ENCODE measurements at regions not wholly inside any gene's neighbourhood (a gene's known extent, or its start where the extent isn't known, plus 50 kb on each side); places are given as distances from the start of the nearest gene placed in this dataset.

DNA sequence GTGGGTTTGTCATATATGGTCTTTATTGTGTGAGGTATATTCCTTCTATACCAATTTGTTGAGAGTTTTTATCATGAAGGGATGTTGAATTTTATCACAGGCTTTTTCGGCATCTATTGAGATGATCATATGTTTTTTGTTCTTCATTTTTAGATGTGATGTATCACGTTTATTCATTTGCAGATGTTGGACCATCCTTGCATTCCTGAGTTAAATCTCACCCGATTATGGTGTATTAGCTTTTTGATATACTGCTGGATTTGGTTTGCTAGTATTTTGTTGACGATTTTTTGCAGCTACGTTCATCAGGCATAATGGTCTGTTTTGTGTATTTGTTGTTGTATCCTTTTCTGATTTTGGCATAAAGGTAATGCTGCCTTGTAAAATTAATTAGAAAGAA lies 311.0 kb downstream of the PTEN start:
- no peaks in the 10 kb centered on the region for H3K4me1 ChIP-seq (ENCODE audit: control insufficient read depth in 3 of 3, insufficient read depth in 2 of 3, low read depth in 1 of 3, low read length in 2 of 3)
- H3K27ac ChIP-seq (ENCODE audit: low read depth in 1 of 3, low read length in 2 of 3) = no peak overlapping the region
- WGBS, 3 donors = 93 to 98% (median 94%) methylated on average over 5 of the region's 5 CpGs

DNA sequence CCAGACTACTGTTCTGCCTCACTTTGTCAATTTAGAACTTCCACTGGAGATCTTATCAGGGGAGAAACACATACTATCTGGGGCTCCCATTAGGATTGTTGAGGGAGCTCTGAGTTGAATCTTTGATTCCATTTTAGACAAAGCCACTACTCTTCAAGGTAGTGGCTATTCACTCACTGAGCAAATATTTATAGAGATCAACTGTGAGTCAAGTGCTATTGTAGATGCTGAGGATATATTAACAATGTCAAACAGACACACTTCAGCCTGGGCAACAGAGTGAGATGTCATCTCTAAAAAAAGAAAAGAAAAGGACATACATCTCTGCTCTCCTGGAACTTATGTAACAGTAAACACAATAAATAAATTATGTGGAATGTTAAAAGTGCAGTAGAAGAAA lies 315.3 kb downstream of the PTEN start:
- Histone ChIP-seq H3K9me3 (ENCODE audit: control insufficient read depth in 2 of 2, insufficient read depth in 1 of 2, low read depth in 1 of 2, low read length in 1 of 2) (peaks cover 0 to 4% of the 10 kb centered on the region in 2 donors), H3K27me3 (ENCODE audit: control insufficient read depth in 3 of 3, insufficient read depth in 3 of 3, low read length in 3 of 3) (no peaks in the 10 kb centered on the region), H3K4me3 (ENCODE audit: low read depth in 1 of 3, low read length in 3 of 3) (no peak overlapping the region), H3K36me3 (ENCODE audit: control insufficient read depth in 3 of 3, insufficient read depth in 2 of 3, low read depth in 1 of 3, low read length in 3 of 3) (no peaks in the 10 kb centered on the region), H3K27ac (ENCODE audit: low read depth in 1 of 3, low read length in 2 of 3) (no peak overlapping the region), H3K4me1 (ENCODE audit: control insufficient read depth in 3 of 3, insufficient read depth in 2 of 3, low read depth in 1 of 3, low read length in 2 of 3) (no peaks in the 10 kb centered on the region)
- FAIRE-seq (no peak), DNase-seq (no peak)

More for the DNA sequence above, 311.0 kb downstream of the PTEN start:
- DNase-seq = no peak
- Histone ChIP-seq H3K27me3 (ENCODE audit: control insufficient read depth in 3 of 3, insufficient read depth in 3 of 3, low read length in 3 of 3) (no peaks in the 10 kb centered on the region), H3K9me3 (ENCODE audit: control insufficient read depth in 2 of 2, insufficient read depth in 1 of 2, low read depth in 1 of 2, low read length in 1 of 2) (peaks cover 0 to 4% of the 10 kb centered on the region in 2 donors), H3K36me3 (ENCODE audit: control insufficient read depth in 3 of 3, insufficient read depth in 2 of 3, low read depth in 1 of 3, low read length in 3 of 3) (no peaks in the 10 kb centered on the region), H3K4me3 (ENCODE audit: low read depth in 1 of 3, low read length in 3 of 3) (no peak overlapping the region)
- FAIRE-seq = no peak

- FAIRE-seq = no peak
Observed at GRCh38 chr10:88179831-88180230, 316.4 kb downstream of the PTEN start.

DNA sequence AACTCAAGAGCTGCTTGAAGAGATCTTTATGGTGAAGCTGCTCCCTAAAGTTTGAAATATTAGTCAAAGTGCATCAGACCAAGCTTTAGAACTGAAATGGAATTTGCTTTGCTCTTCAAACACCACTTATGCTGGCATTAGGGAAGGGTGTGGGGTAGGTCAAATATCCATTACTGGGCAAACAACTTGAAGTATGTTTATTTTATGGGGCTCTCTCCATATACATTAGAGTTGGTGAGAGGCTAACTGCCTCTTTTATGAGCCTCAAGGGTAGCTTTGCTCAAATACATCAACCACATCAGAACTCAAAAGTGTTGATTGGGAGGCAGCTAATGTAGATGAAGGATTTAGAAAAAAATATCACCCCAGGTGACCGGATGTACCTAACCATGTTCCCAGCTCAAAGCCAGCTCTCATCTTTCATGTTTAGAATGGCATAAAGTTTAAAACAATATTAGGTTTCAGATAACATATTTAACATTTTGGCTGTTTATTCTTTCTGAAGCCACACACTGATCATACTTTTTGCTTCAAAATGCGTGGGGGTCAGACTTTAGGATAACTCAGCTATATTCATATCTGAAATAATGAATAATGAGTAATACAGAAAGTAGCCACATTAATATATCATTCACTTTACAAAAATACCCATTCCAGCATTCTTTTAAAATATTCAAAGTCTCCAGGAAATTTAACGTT lies 318.6 kb downstream of the PTEN start:
- no peaks in the 10 kb centered on the region for H3K4me1 ChIP-seq (ENCODE audit: control insufficient read depth in 3 of 3, insufficient read depth in 2 of 3, low read depth in 1 of 3, low read length in 2 of 3)
- FAIRE-seq (no peak), DNase-seq (no peak)
- no peak overlapping the region for H3K4me3 ChIP-seq (ENCODE audit: low read depth in 1 of 3, low read length in 3 of 3)
- H3K36me3 ChIP-seq (ENCODE audit: control insufficient read depth in 3 of 3, insufficient read depth in 2 of 3, low read depth in 1 of 3, low read length in 3 of 3) = no peaks in the 10 kb centered on the region
- H3K27ac ChIP-seq (ENCODE audit: low read depth in 1 of 3, low read length in 2 of 3) = no peak overlapping the region
- H3K27me3 ChIP-seq (ENCODE audit: control insufficient read depth in 3 of 3, insufficient read depth in 3 of 3, low read length in 3 of 3) = no peaks in the 10 kb centered on the region
- WGBS, 3 donors = 75 to 87% (median 76%) methylated on average over 3 of the region's 3 CpGs
- H3K9me3 ChIP-seq (ENCODE audit: control insufficient read depth in 2 of 2, insufficient read depth in 1 of 2, low read depth in 1 of 2, low read length in 1 of 2) = peaks cover 0 to 4% of the 10 kb centered on the region in 2 donors

More at GRCh38 chr10:88179831-88180230, 316.4 kb downstream of the PTEN start:
- Histone ChIP-seq H3K9me3 (ENCODE audit: control insufficient read depth in 2 of 2, insufficient read depth in 1 of 2, low read depth in 1 of 2, low read length in 1 of 2) (peaks cover 0 to 4% of the 10 kb centered on the region in 2 donors), H3K36me3 (ENCODE audit: control insufficient read depth in 3 of 3, insufficient read depth in 2 of 3, low read depth in 1 of 3, low read length in 3 of 3) (no peaks in the 10 kb centered on the region), H3K27ac (ENCODE audit: low read depth in 1 of 3, low read length in 2 of 3) (no peak overlapping the region), H3K4me1 (ENCODE audit: control insufficient read depth in 3 of 3, insufficient read depth in 2 of 3, low read depth in 1 of 3, low read length in 2 of 3) (no peaks in the 10 kb centered on the region), H3K27me3 (ENCODE audit: control insufficient read depth in 3 of 3, insufficient read depth in 3 of 3, low read length in 3 of 3) (no peaks in the 10 kb centered on the region), H3K4me3 (ENCODE audit: low read depth in 1 of 3, low read length in 3 of 3) (no peak overlapping the region)
- no peak for DNase-seq
- WGBS, 3 donors = 85 to 92% (median 88%) methylated on average over 3 of the region's 3 CpGs

DNA sequence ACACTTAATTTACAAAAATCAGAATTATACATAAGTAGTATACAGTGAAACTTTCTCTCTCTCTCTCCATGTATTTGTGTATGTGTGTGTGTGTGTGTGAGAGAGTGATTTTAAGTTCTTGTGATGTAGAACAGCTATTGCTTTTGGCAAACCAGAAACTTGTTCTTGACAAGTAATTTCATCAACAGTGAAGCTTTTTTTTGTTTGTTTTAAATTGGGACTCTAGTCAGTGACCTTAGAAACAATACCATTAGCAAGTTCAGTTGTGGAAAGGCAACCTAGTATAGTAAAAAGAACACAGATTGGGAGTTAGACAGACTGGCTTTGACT lies 319.1 kb downstream of the PTEN start:
- H3K9me3 ChIP-seq (ENCODE audit: control insufficient read depth in 2 of 2, insufficient read depth in 1 of 2, low read depth in 1 of 2, low read length in 1 of 2) = peaks cover 0 to 4% of the 10 kb centered on the region in 2 donors
- no peaks in the 10 kb centered on the region for H3K27me3 ChIP-seq (ENCODE audit: control insufficient read depth in 3 of 3, insufficient read depth in 3 of 3, low read length in 3 of 3)
- H3K4me3 ChIP-seq (ENCODE audit: low read depth in 1 of 3, low read length in 3 of 3) = no peak overlapping the region
- no peak for FAIRE-seq
- DNase-seq = no peak
- H3K4me1 ChIP-seq (ENCODE audit: control insufficient read depth in 3 of 3, insufficient read depth in 2 of 3, low read depth in 1 of 3, low read length in 2 of 3) = no peaks in the 10 kb centered on the region
- H3K27ac ChIP-seq (ENCODE audit: low read depth in 1 of 3, low read length in 2 of 3) = no peak overlapping the region
- H3K36me3 ChIP-seq (ENCODE audit: control insufficient read depth in 3 of 3, insufficient read depth in 2 of 3, low read depth in 1 of 3, low read length in 3 of 3) = no peaks in the 10 kb centered on the region

DNA sequence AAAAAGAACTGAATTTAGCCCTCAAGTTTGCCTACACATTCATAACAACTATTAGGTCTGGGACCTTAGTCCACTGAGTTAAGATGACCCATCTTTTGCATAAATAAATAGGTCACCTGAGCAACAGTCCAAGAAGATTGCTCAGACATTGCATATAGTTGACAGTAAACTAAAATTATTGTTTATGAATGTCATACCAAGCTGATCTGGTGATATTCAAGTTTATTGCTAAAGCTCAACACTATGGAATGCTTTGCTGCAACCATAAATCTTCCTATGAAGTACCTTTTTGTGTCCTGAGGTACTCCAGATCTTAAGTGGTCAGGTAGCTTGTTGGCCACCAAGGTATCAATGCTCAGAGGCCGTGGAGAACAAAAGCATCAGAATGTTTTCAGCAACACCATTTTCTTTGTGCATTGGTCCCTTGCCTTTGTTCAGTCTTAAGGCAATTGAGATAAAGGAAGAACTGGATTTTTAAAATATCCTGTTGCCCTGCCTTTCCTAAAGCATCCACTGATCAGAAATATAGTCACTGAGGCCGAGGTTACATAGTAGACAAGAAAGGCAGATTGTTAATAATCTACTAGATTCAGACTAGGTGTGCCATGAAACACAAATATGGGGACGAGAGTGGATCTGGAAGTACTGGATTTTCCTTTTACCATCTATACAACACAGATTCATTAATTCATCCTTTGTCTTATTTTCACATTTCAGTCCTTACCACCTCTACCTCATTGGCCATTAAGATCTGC lies 321.3 kb downstream of the PTEN start:
- Histone ChIP-seq H3K27me3 (ENCODE audit: control insufficient read depth in 3 of 3, insufficient read depth in 3 of 3, low read length in 3 of 3) (no peaks in the 10 kb centered on the region), H3K9me3 (ENCODE audit: control insufficient read depth in 2 of 2, insufficient read depth in 1 of 2, low read depth in 1 of 2, low read length in 1 of 2) (no peaks in the 10 kb centered on the region), H3K27ac (ENCODE audit: low read depth in 1 of 3, low read length in 2 of 3) (no peak overlapping the region), H3K4me3 (ENCODE audit: low read depth in 1 of 3, low read length in 3 of 3) (no peak overlapping the region), H3K4me1 (ENCODE audit: control insufficient read depth in 3 of 3, insufficient read depth in 2 of 3, low read depth in 1 of 3, low read length in 2 of 3) (no peaks in the 10 kb centered on the region), H3K36me3 (ENCODE audit: control insufficient read depth in 3 of 3, insufficient read depth in 2 of 3, low read depth in 1 of 3, low read length in 3 of 3) (no peaks in the 10 kb centered on the region)
- 49 to 82% (median 60%) methylated on average over 3 of the region's 3 CpGs for WGBS, 3 donors
- DNase-seq (no peak), FAIRE-seq (no peak)

- DNase-seq (no peak), FAIRE-seq (no peak)
- Histone ChIP-seq H3K4me1 (ENCODE audit: control insufficient read depth in 3 of 3, insufficient read depth in 2 of 3, low read depth in 1 of 3, low read length in 2 of 3) (no peaks in the 10 kb centered on the region), H3K9me3 (ENCODE audit: control insufficient read depth in 2 of 2, insufficient read depth in 1 of 2, low read depth in 1 of 2, low read length in 1 of 2) (no peaks in the 10 kb centered on the region), H3K36me3 (ENCODE audit: control insufficient read depth in 3 of 3, insufficient read depth in 2 of 3, low read depth in 1 of 3, low read length in 3 of 3) (no peaks in the 10 kb centered on the region), H3K27ac (ENCODE audit: low read depth in 1 of 3, low read length in 2 of 3) (no peak overlapping the region), H3K27me3 (ENCODE audit: control insufficient read depth in 3 of 3, insufficient read depth in 3 of 3, low read length in 3 of 3) (no peaks in the 10 kb centered on the region), H3K4me3 (ENCODE audit: low read depth in 1 of 3, low read length in 3 of 3) (no peak overlapping the region)
- 71 to 75% (median 75%) methylated on average over 2 of the region's 2 CpGs for WGBS, 3 donors
Observed at GRCh38 chr10:88185830-88186229, 322.4 kb downstream of the PTEN start.

- DNase-seq = no peak
- FAIRE-seq = no peak
- no peaks in the 10 kb centered on the region for H3K27me3 ChIP-seq (ENCODE audit: control insufficient read depth in 3 of 3, insufficient read depth in 3 of 3, low read length in 3 of 3)
- WGBS, 3 donors = 83 to 94% (median 94%) methylated on average over 2 of the region's 2 CpGs
- H3K9me3 ChIP-seq (ENCODE audit: control insufficient read depth in 2 of 2, insufficient read depth in 1 of 2, low read depth in 1 of 2, low read length in 1 of 2) = no peaks in the 10 kb centered on the region
- no peaks in the 10 kb centered on the region for H3K36me3 ChIP-seq (ENCODE audit: control insufficient read depth in 3 of 3, insufficient read depth in 2 of 3, low read depth in 1 of 3, low read length in 3 of 3)
- H3K27ac ChIP-seq (ENCODE audit: low read depth in 1 of 3, low read length in 2 of 3) = no peak overlapping the region
- H3K4me3 ChIP-seq (ENCODE audit: low read depth in 1 of 3, low read length in 3 of 3) = no peak overlapping the region
- no peaks in the 10 kb centered on the region for H3K4me1 ChIP-seq (ENCODE audit: control insufficient read depth in 3 of 3, insufficient read depth in 2 of 3, low read depth in 1 of 3, low read length in 2 of 3)
Observed at GRCh38 chr10:88186335-88186734, 322.9 kb downstream of the PTEN start.

DNA sequence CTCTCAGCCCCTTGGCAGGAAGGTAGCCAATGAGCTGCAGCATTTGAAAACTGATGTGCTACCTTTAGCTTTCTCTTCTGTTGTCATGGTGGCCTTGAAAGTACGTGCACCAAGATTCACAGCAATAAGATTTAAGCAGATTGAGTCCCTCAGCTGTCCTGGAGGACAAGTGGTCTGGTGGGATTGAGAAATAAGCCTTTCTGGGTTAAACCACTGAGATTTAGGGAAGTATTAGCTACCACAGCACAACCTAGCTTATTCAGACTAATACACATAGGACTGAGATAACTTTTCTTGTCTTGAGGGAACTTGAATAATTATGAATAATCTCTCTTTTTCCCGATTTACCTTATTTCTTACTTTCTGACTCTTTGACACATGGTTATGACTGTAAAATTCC lies 324.0 kb downstream of the PTEN start:
- FAIRE-seq (no peak), DNase-seq (no peak)
- H3K27ac ChIP-seq (ENCODE audit: low read depth in 1 of 3, low read length in 2 of 3) = no peak overlapping the region
- H3K36me3 ChIP-seq (ENCODE audit: control insufficient read depth in 3 of 3, insufficient read depth in 2 of 3, low read depth in 1 of 3, low read length in 3 of 3) = no peaks in the 10 kb centered on the region
- H3K27me3 ChIP-seq (ENCODE audit: control insufficient read depth in 3 of 3, insufficient read depth in 3 of 3, low read length in 3 of 3) = no peaks in the 10 kb centered on the region
- 77 to 87% (median 84%) methylated on average over 2 of the region's 2 CpGs for WGBS, 3 donors
- no peaks in the 10 kb centered on the region for H3K4me1 ChIP-seq (ENCODE audit: control insufficient read depth in 3 of 3, insufficient read depth in 2 of 3, low read depth in 1 of 3, low read length in 2 of 3)
- H3K9me3 ChIP-seq (ENCODE audit: control insufficient read depth in 2 of 2, insufficient read depth in 1 of 2, low read depth in 1 of 2, low read length in 1 of 2) = no peaks in the 10 kb centered on the region
- H3K4me3 ChIP-seq (ENCODE audit: low read depth in 1 of 3, low read length in 3 of 3) = no peak overlapping the region

Data from small intestine (tissue), 7 donors.